Bone marrow (tissue), 2 donors: ENCODE measurements at regions not wholly inside any gene's neighbourhood (a gene's known extent, or its start where the extent isn't known, plus 50 kb on each side); places are given as distances from the start of the nearest gene placed in this dataset.

Experiments
- DNase-seq, 2 donors: peaks; one replicate each; lab custom pipeline; 2025; lab: John Stamatoyannopoulos, UW

- DNase-seq: no peak
Measured at GRCh38 chr9:73761905-73762304, 610.2 kb downstream of the ANXA1 start.

GRCh38 chr9:73773896-73774295, 622.2 kb downstream of the ANXA1 start:
- no peak for DNase-seq

- DNase-seq: no peak
Measured at GRCh38 chr9:73775757-73776156, 624.1 kb downstream of the ANXA1 start.

GRCh38 chr9:73780916-73781315, 629.3 kb downstream of the ANXA1 start:
- DNase-seq: no peak

GRCh38 chr9:73782166-73782565, 630.5 kb downstream of the ANXA1 start:
- no peak for DNase-seq

GRCh38 chr9:73799446-73799845, 647.8 kb downstream of the ANXA1 start:
- DNase-seq: no peak

- DNase-seq: no peak
Measured at GRCh38 chr9:73805111-73805510, 653.4 kb downstream of the ANXA1 start.

- DNase-seq: no peak
Measured at GRCh38 chr9:73805853-73806458, 654.3 kb downstream of the ANXA1 start.

- DNase-seq: no peak
Measured at GRCh38 chr9:73806876-73807275, 655.2 kb downstream of the ANXA1 start.

GRCh38 chr9:73807952-73808351, 656.3 kb downstream of the ANXA1 start:
- no peak for DNase-seq

GRCh38 chr9:73810585-73811215, 659.0 kb downstream of the ANXA1 start:
- DNase-seq: no peak

- no peak for DNase-seq
Measured at GRCh38 chr9:73813546-73813945, 661.9 kb downstream of the ANXA1 start.

- DNase-seq: no peak
Measured at GRCh38 chr9:73816905-73817304, 665.2 kb downstream of the ANXA1 start.

- no peak for DNase-seq
Measured at GRCh38 chr9:73824671-73825070, 672.5 kb upstream of the RORB start.

GRCh38 chr9:73838871-73839270, 658.3 kb upstream of the RORB start:
- no peak for DNase-seq

GRCh38 chr9:73839471-73839870, 657.7 kb upstream of the RORB start:
- DNase-seq: no peak

GRCh38 chr9:73841018-73841417, 656.1 kb upstream of the RORB start:
- no peak for DNase-seq

GRCh38 chr9:73844135-73844534, 653.0 kb upstream of the RORB start:
- DNase-seq: no peak

GRCh38 chr9:73845539-73845938, 651.6 kb upstream of the RORB start:
- no peak for DNase-seq

GRCh38 chr9:73845954-73846690, 651.0 kb upstream of the RORB start:
- no peak for DNase-seq

GRCh38 chr9:73847536-73847935, 649.6 kb upstream of the RORB start:
- DNase-seq: no peak

GRCh38 chr9:73853549-73853948, 643.6 kb upstream of the RORB start:
- no peak for DNase-seq

- no peak for DNase-seq
Measured at GRCh38 chr9:73855206-73855605, 641.9 kb upstream of the RORB start.
